NCI-H526 (cell line): ENCODE measurements at regions not wholly inside any gene's neighbourhood (a gene's known extent, or its start where the extent isn't known, plus 50 kb on each side); places are given as distances from the start of the nearest gene placed in this dataset.

Experiments used
- DNase-seq, 2 experiments: peaks; one replicate each; lab custom pipeline; 2025; lab: John Stamatoyannopoulos, UW

DNA sequence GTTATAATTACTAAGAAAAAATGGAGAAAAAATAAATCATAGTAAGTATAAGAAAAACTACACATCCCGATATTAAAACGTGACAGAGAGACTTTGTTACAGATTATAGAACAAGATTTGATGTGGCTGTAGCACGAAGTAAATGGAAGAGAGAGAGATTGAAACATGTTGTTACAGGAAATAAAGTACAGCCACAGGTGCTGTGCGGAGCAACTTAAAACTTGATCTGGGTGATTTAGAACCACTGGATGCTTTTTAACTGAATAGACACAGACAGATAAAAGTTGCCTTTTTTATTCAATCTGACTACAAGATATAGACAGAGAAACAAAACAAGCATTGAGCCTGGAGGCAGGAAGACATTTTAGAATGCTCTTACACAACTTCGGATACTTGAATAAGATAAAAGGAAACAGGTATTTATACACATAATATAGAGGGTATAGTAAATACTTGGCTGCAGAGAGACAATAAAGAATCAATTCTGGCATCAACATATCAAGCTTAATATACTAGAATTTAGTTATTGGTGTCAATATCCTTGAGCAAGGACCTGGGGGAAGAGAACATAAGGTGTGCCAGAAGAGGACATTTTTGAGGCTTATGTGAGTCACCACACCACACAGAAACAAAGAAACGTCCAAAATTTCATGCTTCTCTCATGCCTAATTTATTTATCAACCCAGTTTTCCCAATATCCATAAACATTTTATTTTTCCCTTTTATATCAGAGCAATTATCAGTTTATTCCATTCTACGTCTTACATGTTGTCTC, 548.5 kb downstream of the SLITRK1 start:
- DNase-seq, result no peak

GRCh38 chr13:83332751-83333150, 549.5 kb downstream of the SLITRK1 start:
- peak; percentile 94 to 97 for DNase-seq

- peak; percentile 59 to 72 for DNase-seq
These were observed 555.2 kb downstream of the SLITRK1 start for GRCh38 chr13:83327091-83327490.

DNA sequence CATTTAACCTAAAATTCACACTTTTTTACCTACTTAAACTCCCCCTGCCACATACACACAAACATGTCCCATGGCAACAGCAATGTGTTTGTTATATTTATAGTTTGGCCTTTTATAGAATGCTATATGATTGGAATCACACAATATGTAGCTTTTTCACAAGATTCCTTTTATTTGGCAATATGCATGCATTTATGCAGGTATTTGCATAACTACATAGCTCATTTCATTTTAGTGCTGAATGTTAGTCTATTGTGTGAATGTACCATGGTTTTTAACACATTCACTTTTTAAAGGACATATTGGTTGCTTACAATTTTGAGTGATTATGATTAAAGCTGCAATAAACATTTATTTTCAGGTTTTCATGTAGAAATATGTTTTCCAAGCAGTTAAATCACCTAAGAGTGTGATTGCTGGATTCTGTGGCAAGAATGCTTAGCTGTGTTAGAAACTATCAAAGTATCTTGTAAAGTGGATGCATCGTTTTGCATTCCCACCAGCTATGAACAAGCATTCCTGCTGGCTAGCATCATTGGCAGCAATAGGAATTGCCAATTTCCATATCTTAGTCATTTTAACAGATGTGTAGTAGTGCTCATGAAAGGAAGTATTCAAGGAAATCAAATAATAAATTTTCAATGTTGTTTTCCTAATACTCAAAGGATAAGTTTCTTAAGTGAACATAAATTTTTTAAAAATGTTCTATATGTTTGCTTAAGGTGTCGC, 557.0 kb downstream of the SLITRK1 start:
- peak; percentile 20 to 58 for DNase-seq

DNA sequence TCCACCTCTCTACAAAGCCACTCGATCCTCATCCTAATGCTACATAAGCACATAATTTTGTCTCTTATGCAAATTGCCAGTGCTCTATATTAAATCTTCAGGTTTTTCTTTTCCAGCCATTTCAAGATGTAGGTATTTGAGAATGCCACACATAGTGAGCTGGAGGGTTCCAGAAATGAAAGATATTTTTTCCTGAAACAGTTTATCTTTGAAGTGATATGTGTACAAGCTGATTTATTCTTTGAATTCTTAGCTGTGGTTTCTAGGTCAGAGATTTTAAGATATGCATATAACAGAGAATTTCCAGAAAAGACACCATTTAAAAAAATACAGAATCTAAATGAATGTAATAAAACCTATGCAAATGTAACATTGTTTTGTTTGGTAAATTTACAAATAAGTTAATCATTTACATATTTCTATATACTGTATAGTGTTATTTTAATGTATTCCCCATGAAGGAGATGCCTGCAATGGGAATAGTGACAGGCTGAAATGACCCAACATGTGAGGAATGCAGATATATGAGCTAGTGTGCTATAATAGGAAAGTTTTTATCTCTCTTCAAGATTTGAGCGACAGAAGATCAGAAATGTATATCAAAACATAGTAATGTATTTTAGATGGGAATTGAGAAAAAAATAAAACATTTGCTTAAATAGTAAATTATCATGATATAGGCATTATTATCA, 570.2 kb downstream of the SLITRK1 start:
- peak; percentile 34 to 43 for DNase-seq

GRCh38 chr13:83298617-83299016, 583.7 kb downstream of the SLITRK1 start:
- no peak for DNase-seq

DNA sequence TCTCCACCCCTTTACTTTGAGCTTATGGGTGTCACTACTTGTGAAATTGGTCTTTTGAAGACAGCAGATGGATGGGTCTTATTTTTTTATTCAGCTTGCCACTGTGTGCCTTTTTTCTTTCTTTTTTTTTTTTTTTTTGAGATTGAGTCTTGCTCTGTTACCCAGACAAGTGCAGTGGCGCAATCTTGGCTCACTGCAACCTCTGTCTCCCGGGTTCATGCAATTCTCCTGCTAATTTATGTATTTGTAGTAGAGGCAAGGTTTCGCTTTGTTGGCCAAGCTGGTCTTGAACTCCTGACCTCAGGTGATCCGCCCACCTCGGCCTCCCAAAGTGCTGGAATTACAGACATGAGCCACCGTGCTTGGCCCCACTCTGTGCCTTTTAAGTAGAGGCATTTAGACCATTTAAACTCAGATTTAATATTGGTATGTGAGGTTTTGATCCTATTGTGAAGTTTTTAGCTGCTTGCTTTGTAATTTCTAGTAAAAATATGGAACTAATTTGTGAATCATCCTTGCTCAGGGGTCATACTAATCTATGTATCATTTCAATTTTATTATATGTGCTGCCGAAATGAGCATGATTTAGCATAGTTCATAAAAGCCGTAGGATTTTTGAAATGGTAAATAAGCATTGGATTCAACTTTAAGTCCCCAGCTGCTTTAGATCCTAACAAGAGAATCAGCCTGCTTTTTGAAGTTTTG, 584.5 kb downstream of the SLITRK1 start:
- DNase-seq, result no peak

DNA sequence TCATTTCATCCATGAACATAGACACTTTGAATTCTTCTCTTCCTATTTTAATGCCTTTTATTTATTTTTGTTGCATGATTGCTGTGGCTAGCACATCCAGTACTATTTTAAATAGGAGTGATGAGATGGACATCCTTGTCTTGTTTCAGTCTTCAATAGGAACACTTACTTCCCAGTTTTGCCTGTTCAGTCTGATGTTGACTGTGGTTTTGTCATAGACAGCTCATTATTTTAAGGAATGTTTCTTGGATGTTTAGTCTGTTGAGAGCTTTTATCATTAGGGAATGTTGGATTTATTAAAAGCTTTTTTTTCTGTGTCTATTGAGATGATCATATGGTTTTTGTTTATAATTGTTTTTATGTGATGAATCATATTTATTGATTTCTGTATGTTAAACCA, 586.6 kb downstream of the SLITRK1 start:
- DNase-seq, result no peak

DNA sequence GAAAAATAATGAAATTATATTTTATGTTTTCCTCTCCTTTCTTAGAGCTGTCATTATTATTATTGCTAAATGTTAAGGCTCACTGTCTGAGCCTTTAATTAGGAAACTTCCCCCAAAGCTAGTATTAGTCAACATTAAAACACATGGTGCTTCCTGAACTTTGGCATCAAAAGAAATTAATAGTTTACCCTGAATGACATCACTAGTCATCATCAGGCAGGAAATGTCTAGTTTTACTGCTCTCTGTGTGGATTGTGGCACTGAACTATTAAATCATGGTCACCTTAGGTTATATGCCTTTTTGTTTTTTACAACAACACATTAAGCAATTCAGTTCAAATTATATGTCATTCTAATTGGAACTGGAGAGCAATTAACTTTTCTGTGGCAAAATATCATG, 595.5 kb downstream of the SLITRK1 start:
- DNase-seq, result no peak

DNA sequence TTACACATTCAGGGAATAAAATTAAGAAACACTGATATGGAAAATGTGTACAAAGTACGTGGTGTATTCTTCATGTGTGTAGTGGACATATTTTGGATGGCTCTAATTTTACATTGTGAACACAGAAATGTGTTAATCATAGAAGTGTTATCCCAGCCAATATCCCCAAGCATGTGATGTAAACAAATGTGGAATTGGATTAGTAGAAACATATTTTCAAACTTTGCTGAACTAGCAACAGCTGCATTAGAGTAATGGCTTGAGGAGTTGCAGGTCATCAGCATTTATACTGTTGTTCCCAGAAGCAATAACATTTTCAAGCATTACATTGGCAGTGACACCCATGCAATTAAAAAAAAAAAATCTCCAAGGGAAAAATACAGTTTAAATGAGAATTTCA, 600.6 kb downstream of the SLITRK1 start:
- DNase-seq, result no peak

DNA sequence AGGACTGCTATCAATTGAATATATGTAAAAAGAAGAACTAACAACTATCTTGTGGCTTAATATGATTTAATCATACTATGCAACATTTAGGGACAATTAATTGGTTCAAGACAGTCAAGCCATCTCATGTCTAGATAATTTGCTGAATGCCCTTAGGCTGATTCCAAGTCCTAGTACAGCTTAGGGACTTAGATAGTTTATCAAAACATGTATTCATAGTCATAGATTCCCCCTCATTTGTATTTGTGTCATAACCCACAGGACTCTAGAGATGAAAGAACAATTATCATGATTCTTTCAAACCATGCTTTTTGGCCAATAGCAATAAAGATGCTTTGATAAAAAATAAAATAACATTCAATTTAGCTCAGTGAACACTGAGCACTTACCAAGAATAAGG, 607.6 kb downstream of the SLITRK1 start:
- no peak for DNase-seq

DNA sequence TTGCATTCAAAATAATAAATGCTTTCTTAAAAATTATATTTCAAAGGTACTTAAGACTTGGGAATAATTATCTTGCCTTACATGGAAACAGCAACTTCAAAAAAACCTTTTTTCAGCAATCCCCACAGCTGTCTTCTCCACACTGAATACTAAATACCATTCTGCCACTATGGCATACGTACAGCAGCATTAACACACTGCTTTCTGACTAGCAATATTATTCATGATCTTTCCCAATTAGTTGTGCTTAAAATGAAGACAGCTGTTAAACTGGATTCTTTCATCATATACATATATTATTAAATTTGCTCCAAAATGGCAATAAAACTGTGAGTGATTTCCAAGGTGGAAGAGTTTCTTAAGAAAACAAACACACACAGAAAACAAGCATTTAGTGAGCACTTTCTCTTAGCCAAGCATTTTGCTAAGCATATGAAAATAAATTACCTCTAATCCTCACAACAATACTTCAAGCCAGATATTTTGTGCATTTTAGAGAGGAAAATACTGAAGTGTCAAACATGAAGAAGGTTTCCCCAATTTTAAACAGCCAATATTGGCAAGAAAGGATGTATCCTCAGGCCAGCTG, 609.5 kb downstream of the SLITRK1 start:
- DNase-seq, result no peak

DNA sequence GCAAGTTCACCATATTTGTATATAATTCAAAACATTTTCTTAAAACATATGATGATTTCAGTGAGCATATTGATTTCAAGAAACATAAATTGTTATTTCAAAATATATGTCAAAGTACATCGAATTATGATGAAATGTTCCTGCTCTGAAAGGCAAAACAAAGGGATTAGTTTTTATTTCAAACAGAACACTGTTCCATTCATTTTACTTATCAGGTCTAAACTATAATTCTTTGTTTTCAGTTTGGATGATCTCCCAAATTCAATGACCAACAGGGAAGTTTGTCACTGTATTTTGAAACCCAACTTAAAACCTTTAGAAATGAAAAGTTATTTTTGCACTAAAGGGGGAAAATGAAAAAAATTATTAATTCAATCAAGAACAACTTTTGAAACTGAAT, 610.2 kb downstream of the SLITRK1 start:
- DNase-seq, result no peak

- no peak for DNase-seq
These were observed 617.0 kb downstream of the SLITRK1 start for GRCh38 chr13:83265279-83265678.

DNA sequence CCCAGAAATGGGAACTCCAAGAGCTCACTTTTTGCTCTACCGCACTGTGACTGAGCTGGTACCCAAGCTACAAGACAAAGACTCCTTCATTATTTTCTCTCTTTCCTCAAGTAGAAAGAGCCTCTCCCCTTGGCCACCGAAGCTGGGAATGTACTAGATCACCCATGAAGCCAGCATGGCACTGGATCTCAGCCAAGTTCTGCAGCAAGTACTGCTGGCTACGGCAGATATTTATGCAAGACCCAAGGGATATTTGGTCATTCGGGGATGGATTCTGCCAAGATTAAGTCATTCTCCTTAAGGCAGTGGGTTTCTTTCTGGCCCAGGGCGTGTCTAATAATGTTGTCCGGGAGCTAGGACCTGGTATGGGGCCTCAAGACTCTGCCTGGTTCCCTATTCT, 633.5 kb downstream of the SLITRK1 start:
- DNase-seq, result no peak

GRCh38 chr13:83232626-83233025, 649.6 kb downstream of the SLITRK1 start:
- no peak for DNase-seq

- no peak for DNase-seq
These were observed 652.5 kb downstream of the SLITRK1 start for GRCh38 chr13:83229574-83230305.

DNA sequence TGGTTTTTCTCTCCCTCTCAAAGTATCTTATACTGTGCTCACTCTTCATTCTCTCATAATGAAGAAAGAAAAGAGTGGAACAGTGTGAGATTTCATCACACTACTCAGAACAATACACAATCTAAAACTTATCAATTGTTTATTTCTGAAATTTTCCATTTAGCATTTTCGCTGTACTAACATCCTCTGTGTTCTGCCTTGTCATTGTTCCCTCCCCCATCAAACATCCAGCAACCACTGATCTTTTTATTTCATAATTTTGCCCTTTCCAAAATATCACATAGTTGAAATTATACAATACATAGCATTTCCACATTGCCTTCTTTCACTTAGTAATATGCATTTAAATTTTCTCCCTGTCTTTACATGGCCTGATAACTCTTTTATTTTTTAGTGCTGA, 658.7 kb downstream of the SLITRK1 start:
- no peak for DNase-seq

DNA sequence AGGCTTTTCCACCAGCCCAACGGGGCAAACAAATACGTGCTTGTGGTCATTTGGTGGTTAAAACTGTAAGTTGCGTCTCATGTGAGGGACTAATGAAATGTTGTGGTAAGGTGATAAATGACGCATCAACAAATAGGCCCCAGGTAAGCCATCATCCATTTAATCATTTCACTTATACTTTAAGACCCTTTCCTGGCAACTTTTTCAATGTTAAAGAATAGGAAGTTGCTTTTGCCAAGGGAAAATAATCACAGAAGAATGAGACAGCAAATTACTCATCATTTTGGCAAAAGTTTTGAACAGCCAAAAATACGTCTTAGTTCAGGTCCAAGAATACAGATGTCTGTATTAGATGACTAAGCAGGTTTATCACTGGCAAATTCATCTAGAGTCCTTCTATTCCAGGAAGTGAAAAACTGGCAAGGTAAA, 660.4 kb downstream of the SLITRK1 start:
- no peak for DNase-seq

- no peak for DNase-seq
These were observed 661.0 kb downstream of the SLITRK1 start for GRCh38 chr13:83221256-83221655.

GRCh38 chr13:83220241-83220640, 662.0 kb downstream of the SLITRK1 start:
- no peak for DNase-seq
